PC-3 (cell line): ENCODE measurements at regions not wholly inside any gene's neighbourhood (a gene's known extent, or its start where the extent isn't known, plus 50 kb on each side); places are given as distances from the start of the nearest gene placed in this dataset.

ENCODE experiments used
- CTCF ChIP-seq: fragments of 300-600 bp; sonication (generic); conservative IDR thresholded peaks from 2 replicates; pipeline ENCODE4 v1.5.1; 2017; ENCODE audit warnings: antibody characterized with exemption, low read depth, mild to moderate bottlenecking, low read length
- EZH2 ChIP-seq: fragments of 300-600 bp; sonication (generic); IDR thresholded peaks from one replicate; pipeline ENCODE4 v1.6.1; 2017; ENCODE audit warnings: antibody characterized with exemption, mild to moderate bottlenecking, low read length; ENCODE audit not compliant: unreplicated experiment

DNA sequence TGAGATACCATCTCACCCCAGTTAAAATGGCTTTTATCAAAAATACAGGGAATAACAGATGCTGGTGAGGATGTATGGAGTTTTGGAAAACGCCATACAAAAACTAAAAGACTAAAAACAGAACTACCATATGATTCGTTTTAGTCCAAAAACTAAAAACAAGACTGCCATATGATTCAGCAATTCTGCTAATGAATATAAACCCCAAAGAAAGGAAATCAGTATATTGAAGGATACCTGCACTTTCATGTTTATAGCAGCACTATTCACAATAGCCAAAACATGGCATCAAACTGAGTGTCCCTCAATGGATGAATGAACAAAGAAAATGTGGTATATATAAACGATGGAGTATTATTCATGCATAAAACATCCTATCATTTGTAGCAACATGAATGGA, 224.4 kb upstream of the MC4R start:
- TF ChIP-seq CTCF (no peak), EZH2 (no peak)
